ENCODE measurements at regions not wholly inside any gene's neighbourhood (a gene's known extent, or its start where the extent isn't known, plus 50 kb on each side); places are given as distances from the start of the nearest gene placed in this dataset.
"Not testable (repeated sequence)": the region's sequence is repeated elsewhere in the genome, so short reads cannot be mapped to it uniquely, and the experiment has no call there.

- DNase-seq: no peak
- H3K27ac ChIP-seq (ENCODE audit: insufficient read depth, low read length, poor library complexity, severe bottlenecking): no peak overlapping the region
- H3K27ac Mint-ChIP-seq: no peak overlapping the region
These were observed 97.2 kb downstream of the KDR start for GRCh38 chr4:55028196-55028595.

GRCh38 chr4:55027596-55027995 is 97.8 kb downstream of the KDR start:
- no peak overlapping the region for H3K27ac Mint-ChIP-seq
- H3K9me3 ChIP-seq (ENCODE audit: control insufficient read depth in 2 of 2, low read length in 2 of 2): no peaks in the 10 kb centered on the region
- no peaks in the 10 kb centered on the region for H3K27me3 Mint-ChIP-seq

More at GRCh38 chr4:55028196-55028595, 97.2 kb downstream of the KDR start:
- Mint-ChIP-seq H3K4me1 (no peaks in the 10 kb centered on the region), H3K27me3 (no peaks in the 10 kb centered on the region), H3K4me3 (no peak overlapping the region), H3K9me3 (peaks cover 0 to 2% (median 0%) of the 10 kb centered on the region in 7 donors), H3K36me3 (no peaks in the 10 kb centered on the region)
- no peak overlapping the region for H3K4me3 ChIP-seq (ENCODE audit: low read depth, low read length)
- no peaks in the 10 kb centered on the region for H3K4me1 ChIP-seq (ENCODE audit: control insufficient read depth, insufficient read depth, low read length, poor library complexity, severe bottlenecking)
- no peaks in the 10 kb centered on the region for H3K27me3 ChIP-seq (ENCODE audit: control insufficient read depth, insufficient read depth, low read length)
- ATAC-seq (ENCODE audit: low read depth in 2 of 2): no peak
- no peaks in the 10 kb centered on the region for H3K9me3 ChIP-seq (ENCODE audit: control insufficient read depth in 2 of 2, low read length in 2 of 2)
- no peaks in the 10 kb centered on the region for H3K36me3 ChIP-seq (ENCODE audit: control insufficient read depth, insufficient read depth, low read length)

GRCh38 chr4:55025456-55025855 is 99.9 kb downstream of the KDR start:
- not testable (repeated sequence) for DNase-seq; H3K9me3 ChIP-seq (ENCODE audit: control insufficient read depth in 2 of 2, low read length in 2 of 2); H3K4me3 ChIP-seq (ENCODE audit: low read depth, low read length); H3K4me3 Mint-ChIP-seq; H3K4me1 ChIP-seq (ENCODE audit: control insufficient read depth, insufficient read depth, low read length, poor library complexity, severe bottlenecking); H3K27ac ChIP-seq (ENCODE audit: insufficient read depth, low read length, poor library complexity, severe bottlenecking); H3K9me3 Mint-ChIP-seq; H3K4me1 Mint-ChIP-seq; H3K27ac Mint-ChIP-seq; H3K27me3 ChIP-seq (ENCODE audit: control insufficient read depth, insufficient read depth, low read length); H3K27me3 Mint-ChIP-seq; H3K36me3 Mint-ChIP-seq; ATAC-seq (ENCODE audit: low read depth in 2 of 2); H3K36me3 ChIP-seq (ENCODE audit: control insufficient read depth, insufficient read depth, low read length)

More at GRCh38 chr4:55027596-55027995, 97.8 kb downstream of the KDR start:
- Mint-ChIP-seq H3K9me3 (peaks cover 0 to 2% (median 0%) of the 10 kb centered on the region in 7 donors), H3K36me3 (no peaks in the 10 kb centered on the region), H3K4me1 (no peaks in the 10 kb centered on the region), H3K4me3 (peak overlapping the region in 1 of 4 donors; percentile 3)
- Histone ChIP-seq H3K36me3 (ENCODE audit: control insufficient read depth, insufficient read depth, low read length) (no peaks in the 10 kb centered on the region), H3K4me1 (ENCODE audit: control insufficient read depth, insufficient read depth, low read length, poor library complexity, severe bottlenecking) (no peaks in the 10 kb centered on the region), H3K27ac (ENCODE audit: insufficient read depth, low read length, poor library complexity, severe bottlenecking) (no peak overlapping the region), H3K4me3 (ENCODE audit: low read depth, low read length) (no peak overlapping the region), H3K27me3 (ENCODE audit: control insufficient read depth, insufficient read depth, low read length) (no peaks in the 10 kb centered on the region)
- ATAC-seq (ENCODE audit: low read depth in 2 of 2): no peak
- DNase-seq: no peak

GRCh38 chr4:55023030-55023429 is 102.4 kb downstream of the KDR start:
- H3K4me1 Mint-ChIP-seq: no peaks in the 10 kb centered on the region
- H3K27me3 Mint-ChIP-seq: no peaks in the 10 kb centered on the region
- no peaks in the 10 kb centered on the region for H3K36me3 ChIP-seq (ENCODE audit: control insufficient read depth, insufficient read depth, low read length)
- no peak overlapping the region for H3K4me3 Mint-ChIP-seq
- no peak for ATAC-seq (ENCODE audit: low read depth in 2 of 2)
- H3K4me3 ChIP-seq (ENCODE audit: low read depth, low read length): no peak overlapping the region
- H3K9me3 ChIP-seq (ENCODE audit: control insufficient read depth in 2 of 2, low read length in 2 of 2): no peaks in the 10 kb centered on the region
- H3K9me3 Mint-ChIP-seq: peaks cover 0 to 2% (median 0%) of the 10 kb centered on the region in 7 donors
- H3K27me3 ChIP-seq (ENCODE audit: control insufficient read depth, insufficient read depth, low read length): no peaks in the 10 kb centered on the region
- H3K4me1 ChIP-seq (ENCODE audit: control insufficient read depth, insufficient read depth, low read length, poor library complexity, severe bottlenecking): no peaks in the 10 kb centered on the region
- H3K27ac ChIP-seq (ENCODE audit: insufficient read depth, low read length, poor library complexity, severe bottlenecking): no peak overlapping the region
- no peak for DNase-seq
- no peak overlapping the region for H3K27ac Mint-ChIP-seq
- H3K36me3 Mint-ChIP-seq: no peaks in the 10 kb centered on the region

- no peaks in the 10 kb centered on the region for H3K36me3 Mint-ChIP-seq
- H3K27me3 ChIP-seq (ENCODE audit: control insufficient read depth, insufficient read depth, low read length): no peaks in the 10 kb centered on the region
- no peak overlapping the region for H3K27ac ChIP-seq (ENCODE audit: insufficient read depth, low read length, poor library complexity, severe bottlenecking)
- ATAC-seq (ENCODE audit: low read depth in 2 of 2) (no peak), DNase-seq (no peak)
- H3K27me3 Mint-ChIP-seq: no peaks in the 10 kb centered on the region
- H3K4me1 ChIP-seq (ENCODE audit: control insufficient read depth, insufficient read depth, low read length, poor library complexity, severe bottlenecking): no peaks in the 10 kb centered on the region
- H3K9me3 Mint-ChIP-seq: peaks cover 0 to 2% (median 0%) of the 10 kb centered on the region in 7 donors
- no peak overlapping the region for H3K27ac Mint-ChIP-seq
- H3K36me3 ChIP-seq (ENCODE audit: control insufficient read depth, insufficient read depth, low read length): no peaks in the 10 kb centered on the region
- H3K9me3 ChIP-seq (ENCODE audit: control insufficient read depth in 2 of 2, low read length in 2 of 2): no peaks in the 10 kb centered on the region
- no peak overlapping the region for H3K4me3 Mint-ChIP-seq
- H3K4me3 ChIP-seq (ENCODE audit: low read depth, low read length): no peak overlapping the region
- H3K4me1 Mint-ChIP-seq: no peaks in the 10 kb centered on the region
These were observed 104.2 kb downstream of the KDR start for GRCh38 chr4:55021214-55021613.

GRCh38 chr4:55020131-55020530 is 105.3 kb downstream of the KDR start:
- Mint-ChIP-seq H3K4me3 (no peak overlapping the region), H3K27me3 (no peaks in the 10 kb centered on the region), H3K27ac (no peak overlapping the region), H3K4me1 (no peaks in the 10 kb centered on the region), H3K36me3 (no peaks in the 10 kb centered on the region), H3K9me3 (peaks cover 0 to 2% (median 0%) of the 10 kb centered on the region in 7 donors)
- DNase-seq: no peak
- Histone ChIP-seq H3K4me1 (ENCODE audit: control insufficient read depth, insufficient read depth, low read length, poor library complexity, severe bottlenecking) (no peaks in the 10 kb centered on the region), H3K4me3 (ENCODE audit: low read depth, low read length) (no peak overlapping the region), H3K27me3 (ENCODE audit: control insufficient read depth, insufficient read depth, low read length) (no peaks in the 10 kb centered on the region), H3K27ac (ENCODE audit: insufficient read depth, low read length, poor library complexity, severe bottlenecking) (no peak overlapping the region), H3K36me3 (ENCODE audit: control insufficient read depth, insufficient read depth, low read length) (no peaks in the 10 kb centered on the region), H3K9me3 (ENCODE audit: control insufficient read depth in 2 of 2, low read length in 2 of 2) (no peaks in the 10 kb centered on the region)
- no peak for ATAC-seq (ENCODE audit: low read depth in 2 of 2)

- H3K27me3 Mint-ChIP-seq: no peaks in the 10 kb centered on the region
- no peaks in the 10 kb centered on the region for H3K4me1 Mint-ChIP-seq
These were observed 106.4 kb downstream of the KDR start for GRCh38 chr4:55018978-55019377.

GRCh38 chr4:55018521-55018920 is 106.9 kb downstream of the KDR start:
- ATAC-seq (ENCODE audit: low read depth in 2 of 2) (no peak), DNase-seq (no peak)
- Histone ChIP-seq H3K27ac (ENCODE audit: insufficient read depth, low read length, poor library complexity, severe bottlenecking) (no peak overlapping the region), H3K4me3 (ENCODE audit: low read depth, low read length) (no peak overlapping the region), H3K27me3 (ENCODE audit: control insufficient read depth, insufficient read depth, low read length) (no peaks in the 10 kb centered on the region), H3K36me3 (ENCODE audit: control insufficient read depth, insufficient read depth, low read length) (no peaks in the 10 kb centered on the region), H3K4me1 (ENCODE audit: control insufficient read depth, insufficient read depth, low read length, poor library complexity, severe bottlenecking) (no peaks in the 10 kb centered on the region), H3K9me3 (ENCODE audit: control insufficient read depth in 2 of 2, low read length in 2 of 2) (no peaks in the 10 kb centered on the region)
- Mint-ChIP-seq H3K9me3 (peaks cover 0 to 2% (median 0%) of the 10 kb centered on the region in 7 donors), H3K27me3 (no peaks in the 10 kb centered on the region), H3K36me3 (no peaks in the 10 kb centered on the region), H3K4me3 (no peak overlapping the region), H3K27ac (no peak overlapping the region), H3K4me1 (no peaks in the 10 kb centered on the region)

More at GRCh38 chr4:55018978-55019377, 106.4 kb downstream of the KDR start:
- H3K27ac Mint-ChIP-seq: no peak overlapping the region
- H3K27ac ChIP-seq (ENCODE audit: insufficient read depth, low read length, poor library complexity, severe bottlenecking): no peak overlapping the region
- H3K4me3 Mint-ChIP-seq: no peak overlapping the region
- no peaks in the 10 kb centered on the region for H3K27me3 ChIP-seq (ENCODE audit: control insufficient read depth, insufficient read depth, low read length)
- no peaks in the 10 kb centered on the region for H3K36me3 ChIP-seq (ENCODE audit: control insufficient read depth, insufficient read depth, low read length)
- DNase-seq (no peak), ATAC-seq (ENCODE audit: low read depth in 2 of 2) (no peak)
- H3K4me3 ChIP-seq (ENCODE audit: low read depth, low read length): no peak overlapping the region
- no peaks in the 10 kb centered on the region for H3K36me3 Mint-ChIP-seq
- H3K4me1 ChIP-seq (ENCODE audit: control insufficient read depth, insufficient read depth, low read length, poor library complexity, severe bottlenecking): no peaks in the 10 kb centered on the region
- no peaks in the 10 kb centered on the region for H3K9me3 ChIP-seq (ENCODE audit: control insufficient read depth in 2 of 2, low read length in 2 of 2)
- H3K9me3 Mint-ChIP-seq: peaks cover 0 to 2% (median 0%) of the 10 kb centered on the region in 7 donors
